HG02885 (cell line): ENCODE measurements at regions not wholly inside any gene's neighbourhood (a gene's known extent, or its start where the extent isn't known, plus 50 kb on each side); places are given as distances from the start of the nearest gene placed in this dataset.

Experiments used
- ATAC-seq: cut with Tn5 transposase; IDR thresholded peaks from one replicate; pipeline ENCODE4 v1.9.1; 2021; ENCODE audit warnings: mild to moderate bottlenecking; ENCODE audit not compliant: unreplicated experiment, poor library complexity

GRCh38 chr22:27624705-27625104, 176.9 kb downstream of the MN1 start:
- ATAC-seq, result no peak

- ATAC-seq, result no peak
Measured at GRCh38 chr22:27625769-27626674, 175.5 kb downstream of the MN1 start.

DNA sequence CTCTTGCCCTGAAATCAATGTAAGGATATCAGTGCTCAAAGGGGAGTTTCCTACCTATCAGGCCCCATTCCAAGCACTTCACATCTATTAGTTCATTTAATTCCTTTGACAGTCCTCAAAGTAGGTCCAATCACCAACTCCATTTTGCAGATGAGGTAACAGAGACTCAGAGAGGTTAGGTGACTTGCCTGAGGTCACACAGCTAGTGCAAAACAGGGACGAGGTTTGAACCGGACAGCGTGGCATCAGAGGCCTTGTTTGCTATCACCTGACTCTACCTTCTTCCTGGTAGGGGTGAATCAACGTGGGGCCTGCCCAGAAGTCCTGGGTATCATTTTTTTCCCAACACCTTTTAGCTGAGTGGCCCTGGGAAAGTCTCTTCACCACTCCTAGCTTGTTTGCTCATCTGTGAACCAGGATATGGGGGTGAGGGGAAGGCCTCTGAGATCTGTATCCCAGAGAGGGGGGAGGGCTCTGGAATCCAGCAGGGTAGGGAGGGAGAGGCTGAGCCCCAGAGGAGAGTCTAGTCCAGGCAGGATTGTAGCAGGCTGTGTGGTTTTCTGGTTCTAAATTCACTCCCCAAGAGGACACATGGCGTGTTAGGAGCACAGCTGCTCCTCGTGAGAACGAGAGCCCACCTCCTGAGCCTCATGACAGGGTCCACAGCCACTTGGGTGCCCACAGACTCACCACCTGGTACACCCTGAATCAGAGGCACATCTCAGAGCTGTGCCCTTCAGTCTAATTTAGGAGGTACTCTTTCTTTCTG, 174.7 kb downstream of the MN1 start:
- ATAC-seq, result no peak

- ATAC-seq, result no peak
Measured at GRCh38 chr22:27627444-27627833, 174.1 kb downstream of the MN1 start.

GRCh38 chr22:27627901-27628300, 173.7 kb downstream of the MN1 start:
- ATAC-seq, result no peak

DNA sequence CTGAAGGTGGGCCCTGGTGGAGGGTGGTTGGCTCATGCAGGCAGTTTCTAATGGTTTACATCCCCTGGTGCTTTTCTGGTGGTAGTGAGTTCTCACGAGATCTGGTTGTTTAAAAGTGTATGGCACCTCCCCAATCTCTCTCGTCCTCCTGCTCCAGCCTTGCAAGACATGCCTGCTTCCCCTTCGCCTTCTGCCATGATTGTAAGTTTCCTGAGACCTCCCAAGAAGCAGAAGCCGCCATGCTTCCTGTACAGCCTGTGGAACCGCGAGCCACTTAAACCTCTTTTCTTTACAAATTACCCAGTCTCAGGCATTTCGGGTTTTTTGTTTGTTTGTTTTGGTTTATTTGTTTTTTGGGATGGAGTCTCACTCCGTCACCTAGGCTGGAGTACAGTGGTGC, 173.2 kb downstream of the MN1 start:
- ATAC-seq, result no peak

GRCh38 chr22:27628891-27629631, 172.5 kb downstream of the MN1 start:
- ATAC-seq, result no peak

DNA sequence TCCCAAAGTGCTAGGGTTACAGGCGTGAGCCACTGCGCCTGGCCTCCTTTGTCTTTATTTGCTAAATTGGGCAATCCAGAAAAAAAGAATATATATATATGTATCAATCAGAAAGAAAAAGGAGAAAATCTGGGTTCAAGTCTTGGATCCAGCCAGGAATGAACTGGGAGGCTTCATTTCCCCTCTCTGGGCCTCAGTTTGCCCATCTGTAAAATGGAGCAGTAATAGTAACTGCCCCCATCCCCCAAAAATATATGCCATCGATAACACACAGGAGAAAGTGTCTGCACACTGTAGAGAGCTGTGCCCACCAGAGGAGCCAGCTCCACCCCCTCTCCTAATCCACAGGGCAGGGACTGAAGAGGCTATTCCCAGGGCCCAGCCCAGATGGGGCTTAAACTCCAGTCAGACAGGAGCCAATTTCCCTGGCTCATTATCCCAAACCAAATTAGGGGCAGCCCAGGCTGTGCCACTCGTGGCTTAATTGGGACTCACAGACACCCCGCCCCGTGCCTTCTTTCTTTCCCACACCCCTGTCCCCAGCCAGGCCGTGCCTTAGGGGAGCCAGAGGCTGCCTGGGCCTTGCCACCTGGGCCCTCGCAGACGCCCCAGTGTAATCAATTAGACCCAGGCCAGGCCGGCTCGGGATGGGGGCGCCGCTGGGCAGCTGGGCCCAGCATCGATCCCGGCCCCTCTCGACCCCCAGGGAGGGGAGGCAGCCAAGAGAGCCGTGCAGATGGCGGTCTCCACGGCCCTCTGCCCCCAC, 171.5 kb downstream of the MN1 start:
- no peak for ATAC-seq

GRCh38 chr22:27630754-27631153, 170.8 kb downstream of the MN1 start:
- ATAC-seq, result no peak

GRCh38 chr22:27631641-27632040, 169.9 kb downstream of the MN1 start:
- ATAC-seq, result no peak

GRCh38 chr22:27632451-27633295, 168.9 kb downstream of the MN1 start:
- no peak for ATAC-seq

DNA sequence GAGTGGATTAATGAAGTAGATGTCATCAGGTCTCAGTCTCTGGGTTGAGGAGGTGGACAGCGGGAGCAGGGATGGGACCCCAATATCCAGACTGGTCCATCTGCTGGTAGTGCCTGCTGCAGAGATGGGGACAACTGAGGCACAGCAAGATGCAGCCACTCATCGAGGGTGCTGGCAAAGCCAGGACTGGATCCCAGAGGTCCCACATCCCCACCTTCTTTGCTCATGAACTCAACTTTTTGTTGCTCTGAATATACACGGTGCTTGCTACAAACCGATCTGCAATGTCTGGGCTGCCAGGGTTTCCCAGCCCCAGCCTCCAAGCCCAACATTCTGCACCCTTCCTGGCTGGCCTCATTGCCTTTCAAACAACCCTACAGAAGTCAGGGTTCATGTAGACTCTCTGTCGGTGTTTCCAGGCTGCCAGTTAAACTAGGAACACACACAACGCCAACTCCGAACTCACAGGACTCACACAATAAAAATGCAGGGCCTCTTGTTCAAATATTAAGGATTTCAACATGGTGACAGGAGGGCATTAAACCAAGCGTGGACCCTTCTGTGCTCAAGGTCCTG, 168.2 kb downstream of the MN1 start:
- ATAC-seq, result no peak

GRCh38 chr22:27634043-27634740, 167.4 kb downstream of the MN1 start:
- no peak for ATAC-seq

GRCh38 chr22:27635435-27635834, 166.1 kb downstream of the MN1 start:
- no peak for ATAC-seq

DNA sequence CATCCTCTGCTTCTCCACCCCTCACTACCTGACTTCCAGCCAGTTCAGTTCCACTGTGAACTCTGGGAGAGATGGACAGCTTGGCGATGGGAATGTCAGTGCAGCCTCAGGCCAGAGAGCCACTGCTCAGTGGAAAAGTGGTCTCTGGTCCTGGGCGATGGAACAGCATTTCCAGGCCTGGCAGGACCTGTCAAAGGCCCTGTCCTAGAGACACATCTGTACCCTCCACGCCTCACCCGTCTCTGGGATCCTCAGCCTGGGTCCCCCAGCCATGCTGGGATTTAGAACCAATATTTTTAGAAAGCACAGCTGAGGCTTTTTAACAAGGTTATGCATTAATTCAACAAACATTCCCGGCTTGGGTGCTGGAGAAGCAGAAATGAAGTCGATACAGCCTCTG, 165.7 kb downstream of the MN1 start:
- no peak for ATAC-seq

DNA sequence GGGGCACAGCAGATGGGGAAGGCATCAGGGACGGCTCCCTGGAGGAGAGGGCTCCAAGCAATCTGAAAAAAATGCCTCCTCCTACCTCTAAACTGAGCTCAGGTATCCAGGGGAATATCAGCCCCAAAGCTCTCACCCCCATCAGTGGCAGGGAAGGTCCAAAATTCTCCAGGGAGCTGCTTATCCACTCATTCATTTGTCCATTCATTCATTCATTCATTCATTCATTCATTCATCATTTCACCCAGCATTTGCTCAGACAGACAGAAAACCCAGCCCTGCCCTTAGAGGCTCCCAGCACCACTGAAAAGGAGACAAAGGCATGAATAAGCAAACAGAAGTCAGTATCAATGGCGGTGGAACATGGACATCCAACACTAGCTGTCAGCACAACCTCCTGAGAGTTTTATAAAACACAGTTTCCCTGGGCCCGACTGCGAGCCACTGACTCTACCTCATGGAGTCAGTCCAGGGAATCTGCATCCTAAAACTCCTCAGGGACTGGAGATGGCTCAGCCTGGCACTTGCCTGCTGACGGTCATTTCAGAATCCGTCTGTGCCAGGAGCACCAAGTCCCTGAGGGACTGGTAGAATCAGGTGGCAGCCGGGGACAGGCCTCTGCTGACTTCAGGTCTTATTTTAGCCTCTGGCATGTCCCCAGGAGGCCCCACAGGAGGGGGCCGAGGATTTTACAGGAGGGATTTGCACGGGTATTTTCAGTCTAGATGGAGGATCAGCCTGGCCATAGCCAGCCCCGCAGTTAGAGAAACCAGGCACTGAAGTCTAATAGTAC, 164.6 kb downstream of the MN1 start:
- ATAC-seq, result no peak

DNA sequence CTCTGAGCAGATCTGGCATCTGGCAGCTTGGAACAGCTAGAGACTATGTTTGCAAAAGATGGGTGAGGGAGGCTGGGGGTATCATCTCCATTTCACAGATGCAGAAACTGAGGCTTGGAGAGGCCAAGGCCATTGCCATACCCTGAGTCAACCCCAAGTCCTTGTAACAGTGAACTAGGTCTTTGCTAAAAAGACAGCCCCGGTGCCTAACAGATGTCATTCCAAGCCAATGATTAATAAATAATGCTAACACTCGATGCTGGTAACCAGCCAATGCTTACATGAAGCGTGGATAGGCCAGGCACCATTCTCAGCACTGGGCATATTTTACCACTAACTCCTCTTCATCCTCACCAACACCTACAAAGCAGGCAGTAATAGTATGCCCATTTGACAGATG, 164.0 kb downstream of the MN1 start:
- ATAC-seq, result no peak
